Activated T-cell treated with anti-CD3 and anti-CD28 coated beads, Interleukin-2, amount 50 U/mL, for 4 hours (primary cell): ENCODE measurements at regions not wholly inside any gene's neighbourhood (a gene's known extent, or its start where the extent isn't known, plus 50 kb on each side); places are given as distances from the start of the nearest gene placed in this dataset.

Source experiments
- ATAC-seq, 2 donors: fragments of 200-7000 bp; cut with Tn5 transposase; one replicate each; pipeline ENCODE4 v1.10.0; 2021
- DNase-seq: peaks from one replicate; pipeline ENCODE4 v3.0.0-alpha.2; 2020
- H3K27me3 Mint-ChIP-seq: one replicate; pipeline ENCODE4 v1.8.0; 2021; ENCODE audit warnings: low read depth, mixed read lengths
- H3K36me3 Mint-ChIP-seq: one replicate; pipeline ENCODE4 v1.8.0; 2022; ENCODE audit warnings: mixed read lengths; ENCODE audit not compliant: insufficient read depth
- H3K4me1 Mint-ChIP-seq: one replicate; pipeline ENCODE4 v1.8.0; 2021; ENCODE audit warnings: low read depth, mixed read lengths
- H3K4me3 Mint-ChIP-seq: one replicate; pipeline ENCODE4 v1.8.0; 2021; ENCODE audit warnings: mild to moderate bottlenecking, moderate library complexity, mixed read lengths
- H3K9me3 Mint-ChIP-seq: one replicate; pipeline ENCODE4 v1.8.0; 2021; ENCODE audit warnings: mixed read lengths

DNA sequence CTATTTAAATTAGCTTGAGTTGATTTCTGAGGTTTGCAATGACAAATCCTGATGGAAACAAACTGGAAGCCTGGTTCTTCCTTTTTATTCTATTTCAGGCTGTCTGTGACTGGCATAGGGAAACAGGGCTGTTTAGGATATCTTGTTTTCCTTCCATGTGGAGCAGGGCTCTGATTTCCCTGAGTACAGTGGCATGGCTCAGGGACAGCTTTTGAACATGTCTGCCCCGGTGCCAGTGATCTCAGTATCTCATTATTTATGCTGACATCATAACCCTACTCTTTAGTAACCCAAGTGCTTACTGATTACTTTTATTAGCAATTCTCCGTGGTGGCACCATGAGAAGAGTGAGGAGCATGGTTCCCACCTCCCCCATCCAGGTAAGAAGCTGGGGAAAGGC lies 720.3 kb downstream of the GALR1 start:
- ATAC-seq (no peak), DNase-seq (no peak)
- Mint-ChIP-seq H3K9me3 (no peaks in the 10 kb centered on the region), H3K4me3 (no peak overlapping the region), H3K4me1 (no peaks in the 10 kb centered on the region), H3K36me3 (no peaks in the 10 kb centered on the region), H3K27me3 (no peaks in the 10 kb centered on the region)

DNA sequence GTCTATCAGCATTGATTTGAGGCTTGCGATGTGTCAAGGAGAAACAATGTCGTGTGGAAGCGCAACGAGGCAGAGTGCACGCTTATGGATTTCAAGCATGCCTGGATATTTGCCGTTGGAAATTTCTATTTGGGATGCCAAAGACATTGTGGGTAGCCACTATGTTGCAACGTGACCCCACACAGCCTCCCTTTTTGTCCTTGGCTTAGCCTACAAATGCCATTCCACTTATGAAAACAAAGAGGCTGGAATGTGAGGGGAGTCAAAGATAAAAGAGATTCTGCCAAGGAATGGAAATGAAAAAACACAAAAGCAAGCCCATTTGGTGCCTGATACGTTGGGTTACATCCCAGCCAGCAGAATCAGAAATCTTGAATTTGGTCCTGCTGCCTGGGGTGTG lies 721.2 kb downstream of the GALR1 start:
- Mint-ChIP-seq H3K27me3 (no peaks in the 10 kb centered on the region), H3K9me3 (no peaks in the 10 kb centered on the region), H3K4me1 (no peaks in the 10 kb centered on the region), H3K4me3 (no peak overlapping the region), H3K36me3 (no peaks in the 10 kb centered on the region)
- ATAC-seq (no peak), DNase-seq (no peak)

DNA sequence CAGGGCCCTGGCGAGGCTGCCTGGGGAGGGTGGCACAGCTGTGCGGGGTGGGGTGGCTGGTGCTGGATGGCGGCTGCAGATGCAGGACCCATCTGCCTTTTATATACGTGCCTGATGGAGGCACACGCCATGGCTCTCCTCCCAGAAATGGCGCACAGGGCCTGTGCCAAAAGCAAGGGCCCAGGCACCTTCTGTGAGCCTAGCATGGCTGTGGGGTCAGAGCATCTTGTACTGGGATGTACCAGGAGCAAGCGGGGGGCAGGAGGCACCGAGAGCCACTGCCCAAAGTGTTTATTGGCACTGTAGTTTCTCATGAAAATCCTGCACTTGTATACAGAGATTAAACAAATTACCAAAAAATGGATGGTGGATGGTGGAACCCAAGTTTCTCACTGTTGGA lies 724.1 kb downstream of the GALR1 start:
- H3K27me3 Mint-ChIP-seq = no peaks in the 10 kb centered on the region
- H3K4me1 Mint-ChIP-seq = no peaks in the 10 kb centered on the region
- no peak overlapping the region for H3K4me3 Mint-ChIP-seq
- no peak for ATAC-seq
- H3K36me3 Mint-ChIP-seq = no peaks in the 10 kb centered on the region
- no peaks in the 10 kb centered on the region for H3K9me3 Mint-ChIP-seq
- DNase-seq = no peak

DNA sequence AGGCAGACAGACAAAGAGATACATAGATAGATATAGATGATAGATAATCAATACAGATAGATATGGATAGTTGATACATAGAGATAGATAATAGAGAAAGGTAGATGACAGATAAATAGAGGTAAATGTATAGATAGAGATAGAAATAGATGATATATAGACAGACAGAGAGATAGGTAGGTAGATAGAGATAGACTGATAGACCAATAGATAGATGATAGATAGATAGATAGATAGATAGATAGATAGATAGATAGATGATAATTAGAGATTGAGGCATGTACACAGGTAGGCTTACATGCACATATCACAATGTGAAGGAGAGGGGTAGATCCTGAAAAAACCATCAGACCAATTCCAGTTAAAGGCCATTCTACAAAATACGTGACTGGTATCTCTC lies 724.7 kb downstream of the GALR1 start:
- Mint-ChIP-seq H3K4me1 (no peaks in the 10 kb centered on the region), H3K36me3 (no peaks in the 10 kb centered on the region), H3K9me3 (no peaks in the 10 kb centered on the region), H3K4me3 (no peak overlapping the region), H3K27me3 (no peaks in the 10 kb centered on the region)
- ATAC-seq (no peak), DNase-seq (no peak)

DNA sequence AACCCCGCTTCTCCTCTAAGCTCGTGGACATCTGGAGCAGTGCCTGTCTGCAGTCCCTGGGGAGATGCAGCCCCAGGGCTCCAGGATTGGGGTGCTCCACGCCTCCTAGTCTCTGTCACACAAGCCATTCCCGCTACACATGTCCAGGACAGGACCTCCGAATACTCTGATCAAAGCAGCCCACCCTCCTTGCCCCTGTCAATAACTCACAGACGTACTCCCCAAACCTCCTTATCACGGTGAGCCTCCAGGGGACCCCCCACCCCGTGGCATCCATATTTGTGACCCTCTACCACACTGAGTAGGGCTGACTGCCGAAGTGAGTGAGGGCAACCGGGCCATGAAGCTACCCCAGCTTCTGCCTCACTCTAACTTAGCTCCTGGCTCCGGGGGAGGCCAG lies 727.7 kb downstream of the GALR1 start:
- ATAC-seq = no peak
- H3K36me3 Mint-ChIP-seq = no peaks in the 10 kb centered on the region
- no peaks in the 10 kb centered on the region for H3K9me3 Mint-ChIP-seq
- DNase-seq = no peak
- H3K4me1 Mint-ChIP-seq = no peaks in the 10 kb centered on the region
- H3K4me3 Mint-ChIP-seq = no peak overlapping the region
- no peaks in the 10 kb centered on the region for H3K27me3 Mint-ChIP-seq

DNA sequence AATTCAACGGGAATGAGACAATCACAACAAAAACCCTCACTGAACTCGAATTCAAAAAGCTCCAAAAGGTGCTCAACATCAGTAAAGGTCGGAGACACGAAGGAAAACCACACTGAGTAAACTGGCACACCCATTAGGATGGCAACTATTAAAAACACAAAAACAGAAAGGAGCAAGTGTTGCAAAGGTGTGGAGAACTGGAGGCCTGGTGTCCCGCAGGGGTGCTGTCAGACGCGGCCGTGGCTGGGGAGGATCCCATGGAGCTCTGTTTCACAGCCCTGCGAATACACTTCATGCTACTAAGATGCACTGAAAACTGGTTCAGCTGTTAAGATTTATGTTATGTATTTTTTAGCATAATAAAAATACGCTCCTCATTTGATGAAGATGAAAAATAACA lies 730.6 kb downstream of the GALR1 start:
- no peaks in the 10 kb centered on the region for H3K4me1 Mint-ChIP-seq
- no peaks in the 10 kb centered on the region for H3K9me3 Mint-ChIP-seq
- no peak for ATAC-seq
- no peak for DNase-seq
- H3K4me3 Mint-ChIP-seq = no peak overlapping the region
- no peaks in the 10 kb centered on the region for H3K27me3 Mint-ChIP-seq
- H3K36me3 Mint-ChIP-seq = no peaks in the 10 kb centered on the region

DNA sequence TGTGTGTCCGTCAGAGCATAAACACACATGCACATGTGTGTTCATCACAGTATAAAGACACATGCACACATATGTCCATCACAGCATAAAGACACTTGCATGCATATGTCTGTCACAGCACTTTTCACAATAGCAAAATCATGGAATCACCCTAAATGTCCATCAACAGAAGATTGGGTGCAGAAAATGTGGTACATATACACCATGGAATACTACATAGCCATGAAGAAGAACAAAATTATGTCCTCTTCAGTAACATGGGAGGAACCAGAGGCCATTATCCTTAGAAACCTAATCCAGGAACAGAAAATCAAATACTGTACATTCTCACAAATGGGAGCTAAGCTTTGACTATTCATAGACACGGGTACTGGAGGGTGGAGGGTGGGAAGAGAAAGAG lies 732.2 kb downstream of the GALR1 start:
- no peaks in the 10 kb centered on the region for H3K27me3 Mint-ChIP-seq
- DNase-seq (no peak), ATAC-seq (no peak)
- H3K4me3 Mint-ChIP-seq = no peak overlapping the region
- no peaks in the 10 kb centered on the region for H3K4me1 Mint-ChIP-seq
- no peaks in the 10 kb centered on the region for H3K36me3 Mint-ChIP-seq
- no peaks in the 10 kb centered on the region for H3K9me3 Mint-ChIP-seq

DNA sequence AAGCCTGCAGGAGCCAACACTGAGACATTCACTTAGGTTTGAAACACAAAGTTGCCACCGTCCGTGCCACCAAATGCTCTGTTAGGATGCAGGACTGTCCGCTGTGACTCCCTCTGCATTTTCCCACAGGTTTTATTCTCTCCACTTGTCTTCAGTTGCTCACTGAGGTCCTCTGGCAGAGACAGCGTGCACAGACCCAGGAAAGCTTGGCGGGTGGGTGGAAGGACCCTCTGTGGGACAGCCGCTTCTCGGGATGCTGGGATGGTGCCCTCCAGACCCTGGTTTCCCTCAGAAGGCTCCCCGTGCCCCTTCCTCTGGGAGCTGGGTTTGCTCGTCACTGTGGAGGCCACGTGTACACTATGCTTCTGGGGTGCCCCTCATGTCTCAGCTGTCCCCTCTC lies 733.6 kb downstream of the GALR1 start:
- Mint-ChIP-seq H3K4me3 (no peak overlapping the region), H3K36me3 (no peaks in the 10 kb centered on the region)

DNA sequence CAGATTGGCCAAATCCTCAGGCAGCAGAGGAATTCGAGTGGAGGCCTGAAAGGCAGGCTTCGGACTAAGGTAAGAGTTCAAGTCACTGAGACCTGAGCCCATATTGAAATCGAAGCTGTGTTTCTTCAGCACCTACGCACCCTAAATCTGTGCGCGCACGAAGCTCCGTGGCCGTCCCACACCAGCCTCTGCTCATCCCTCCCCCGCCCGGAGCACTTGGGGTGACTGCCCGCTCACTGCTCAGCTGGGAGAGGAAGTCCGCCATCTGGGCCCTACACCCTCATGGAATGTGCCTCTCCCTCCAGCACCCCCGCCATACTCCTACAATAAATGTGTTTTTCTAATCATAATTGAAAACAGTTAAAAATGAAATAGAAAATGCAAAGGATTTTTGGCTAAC lies 734.5 kb downstream of the GALR1 start:
- Mint-ChIP-seq H3K4me1 (no peaks in the 10 kb centered on the region), H3K36me3 (no peaks in the 10 kb centered on the region), H3K27me3 (no peaks in the 10 kb centered on the region), H3K4me3 (no peak overlapping the region), H3K9me3 (no peaks in the 10 kb centered on the region)
- ATAC-seq = no peak
- no peak for DNase-seq

More for the DNA sequence above, 733.6 kb downstream of the GALR1 start:
- no peaks in the 10 kb centered on the region for H3K4me1 Mint-ChIP-seq
- DNase-seq = no peak
- H3K9me3 Mint-ChIP-seq = no peaks in the 10 kb centered on the region
- no peaks in the 10 kb centered on the region for H3K27me3 Mint-ChIP-seq
- no peak for ATAC-seq

DNA sequence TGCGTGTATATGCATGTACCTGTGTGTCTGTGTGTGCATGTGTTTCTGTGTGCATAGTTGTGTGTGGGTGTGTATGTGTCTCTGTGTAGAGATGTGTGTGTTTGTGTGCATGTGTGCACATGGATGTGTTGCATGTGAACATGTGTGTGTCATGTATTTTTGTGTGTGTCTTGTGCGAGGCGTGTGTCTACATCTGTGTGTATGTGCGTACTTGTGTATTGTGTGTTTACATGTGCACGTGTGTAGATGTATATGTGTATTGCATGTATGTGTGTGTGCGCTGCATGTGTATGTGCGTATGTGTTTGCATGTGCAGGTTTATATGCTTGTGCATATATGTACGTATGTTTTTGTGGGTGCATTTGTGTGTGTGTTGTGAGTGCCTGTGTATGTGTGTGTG lies 735.2 kb downstream of the GALR1 start:
- no peaks in the 10 kb centered on the region for H3K9me3 Mint-ChIP-seq
- H3K27me3 Mint-ChIP-seq = no peaks in the 10 kb centered on the region
- no peaks in the 10 kb centered on the region for H3K36me3 Mint-ChIP-seq
- no peak for DNase-seq
- ATAC-seq = no peak
- H3K4me3 Mint-ChIP-seq = no peak overlapping the region
- H3K4me1 Mint-ChIP-seq = no peaks in the 10 kb centered on the region

DNA sequence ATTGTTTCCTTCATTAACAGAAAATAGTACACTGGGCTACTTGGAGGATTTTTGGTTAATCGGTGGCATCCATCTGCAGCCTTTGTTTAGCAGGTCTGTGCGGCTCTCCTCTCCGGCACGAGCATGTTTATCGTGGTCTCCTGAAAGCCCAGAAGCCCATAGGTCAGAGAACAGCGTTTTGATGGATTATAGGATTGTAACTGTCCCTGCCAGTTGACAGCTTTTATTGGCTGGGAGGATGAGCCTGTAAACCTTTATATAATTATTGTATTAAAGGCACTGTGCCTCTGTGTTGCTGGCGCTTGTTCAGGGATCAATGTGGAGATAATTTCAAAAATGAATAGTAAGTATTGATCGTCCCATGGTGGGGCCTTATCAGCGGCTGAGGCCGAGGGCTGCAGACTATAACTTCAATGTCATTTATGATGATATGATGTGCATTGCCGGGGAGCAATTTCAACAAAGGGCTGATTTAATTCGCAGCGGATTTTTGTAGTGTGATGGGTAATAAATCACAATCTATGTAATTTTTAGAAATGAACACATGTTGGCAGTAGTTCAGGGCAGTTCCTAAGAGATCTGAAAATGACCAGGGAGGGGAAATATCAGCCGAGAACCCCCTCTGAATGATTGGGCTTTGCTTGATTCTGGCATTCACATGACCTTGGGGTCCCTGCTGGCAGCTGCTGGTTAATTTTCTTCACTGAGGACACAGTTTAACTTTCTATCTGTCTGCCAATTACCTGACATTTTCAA lies 736.1 kb downstream of the GALR1 start:
- Mint-ChIP-seq H3K36me3 (no peaks in the 10 kb centered on the region), H3K27me3 (no peaks in the 10 kb centered on the region), H3K4me1 (no peaks in the 10 kb centered on the region), H3K4me3 (no peak overlapping the region), H3K9me3 (no peaks in the 10 kb centered on the region)
- ATAC-seq (no peak), DNase-seq (no peak)

DNA sequence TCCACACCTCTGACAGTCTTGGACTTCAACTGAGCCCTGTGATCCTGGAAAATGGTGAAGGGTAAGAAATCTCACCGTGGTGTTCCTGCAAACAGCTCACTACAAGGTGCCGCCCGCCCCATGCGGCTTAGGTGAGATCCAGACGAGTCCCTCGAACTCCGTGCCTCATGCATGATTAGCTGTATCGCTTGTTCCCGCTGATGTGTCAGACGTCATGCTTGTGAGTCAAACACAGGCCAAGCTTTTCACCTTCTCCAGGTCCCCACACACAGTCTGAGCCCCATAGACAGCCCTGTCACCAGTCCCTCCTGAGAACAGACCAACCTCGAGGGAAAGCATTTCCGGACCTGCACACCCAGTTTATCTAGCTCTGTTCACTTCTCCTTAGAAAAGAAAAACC lies 740.5 kb downstream of the GALR1 start:
- H3K4me3 Mint-ChIP-seq = no peak overlapping the region
- H3K27me3 Mint-ChIP-seq = no peaks in the 10 kb centered on the region
- no peaks in the 10 kb centered on the region for H3K9me3 Mint-ChIP-seq
- ATAC-seq (no peak), DNase-seq (no peak)
- H3K4me1 Mint-ChIP-seq = no peaks in the 10 kb centered on the region
- H3K36me3 Mint-ChIP-seq = no peaks in the 10 kb centered on the region

DNA sequence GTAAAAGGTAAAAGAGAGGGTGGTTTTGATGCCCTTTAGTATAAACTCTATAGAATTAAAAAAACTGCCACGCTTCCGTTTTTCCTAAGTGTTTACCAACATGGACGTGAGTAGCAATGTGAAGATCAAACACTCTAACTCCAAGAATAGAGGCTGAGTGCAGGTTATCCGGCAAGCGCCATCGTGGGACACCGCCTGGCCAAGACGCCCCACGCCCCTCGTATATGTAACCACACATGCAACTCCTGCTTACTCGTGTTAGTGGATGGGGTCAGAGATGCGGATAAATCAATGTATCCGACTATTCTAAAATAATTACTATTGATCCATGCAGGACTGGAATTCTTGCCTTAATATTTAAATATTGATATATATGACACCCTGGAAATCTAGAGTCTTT lies 741.3 kb downstream of the GALR1 start:
- no peaks in the 10 kb centered on the region for H3K9me3 Mint-ChIP-seq
- DNase-seq (no peak), ATAC-seq (no peak)
- H3K36me3 Mint-ChIP-seq = no peaks in the 10 kb centered on the region
- no peak overlapping the region for H3K4me3 Mint-ChIP-seq
- H3K4me1 Mint-ChIP-seq = no peaks in the 10 kb centered on the region
- no peaks in the 10 kb centered on the region for H3K27me3 Mint-ChIP-seq

DNA sequence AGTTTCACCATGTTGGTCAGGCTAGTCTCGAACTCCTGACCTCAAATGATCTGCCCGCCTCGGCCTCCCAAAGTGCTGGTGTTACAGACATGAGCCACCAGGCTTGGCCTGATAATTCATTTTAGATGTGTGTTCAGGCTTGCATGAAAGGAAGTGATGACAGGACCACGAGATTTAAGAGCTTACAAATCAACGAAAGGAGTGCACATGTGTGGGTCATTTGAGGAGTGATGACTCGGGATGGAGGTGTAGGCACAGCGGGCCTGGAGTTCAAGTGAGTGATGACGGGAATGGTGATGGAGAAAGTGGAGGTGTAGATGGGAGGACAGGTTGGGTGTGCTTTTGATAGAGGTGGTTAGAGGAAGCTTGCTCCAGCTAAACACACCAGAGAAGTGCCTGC lies 742.4 kb downstream of the GALR1 start:
- Mint-ChIP-seq H3K27me3 (no peaks in the 10 kb centered on the region), H3K4me1 (no peaks in the 10 kb centered on the region), H3K9me3 (no peaks in the 10 kb centered on the region), H3K36me3 (no peaks in the 10 kb centered on the region), H3K4me3 (no peak overlapping the region)
- DNase-seq (no peak), ATAC-seq (no peak)

DNA sequence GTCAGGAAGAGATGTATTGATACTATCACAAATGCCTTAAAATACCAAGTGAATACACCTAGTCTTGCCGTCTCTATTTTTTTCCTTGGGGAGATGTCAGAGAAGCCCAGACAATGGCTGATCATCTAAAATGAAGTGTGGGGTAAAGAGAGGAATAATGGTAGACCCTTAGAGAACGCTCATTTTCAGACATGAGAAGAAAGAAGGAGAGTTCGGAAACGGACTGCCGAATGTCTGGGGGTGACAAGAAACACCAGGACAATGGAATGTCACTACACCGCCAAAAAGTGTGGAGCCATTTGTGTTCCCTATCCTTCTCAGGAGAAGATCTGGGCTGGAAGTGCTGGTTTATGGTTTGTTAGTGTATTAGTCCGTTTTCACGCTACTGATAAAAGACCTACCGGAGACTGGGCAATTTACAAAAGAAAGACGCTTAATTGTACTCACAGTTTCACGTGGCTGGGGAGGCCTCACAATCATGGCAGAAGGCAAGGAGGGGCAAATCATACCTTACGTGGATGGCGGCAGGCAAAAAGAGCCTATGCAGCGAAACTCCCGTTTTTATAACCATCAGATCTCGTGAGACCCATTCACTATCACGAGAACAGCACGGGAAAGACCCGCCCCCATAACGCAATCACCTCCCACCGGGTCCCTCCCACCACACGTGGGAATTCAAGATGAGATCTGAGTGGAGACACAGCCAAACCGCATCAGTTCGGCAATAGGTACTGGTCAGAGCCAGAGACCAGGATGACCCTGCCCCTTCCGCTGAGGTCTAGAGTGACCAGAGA lies 743.7 kb downstream of the GALR1 start:
- H3K4me3 Mint-ChIP-seq = no peak overlapping the region
- H3K9me3 Mint-ChIP-seq = no peaks in the 10 kb centered on the region
- ATAC-seq (no peak), DNase-seq (no peak)
- no peaks in the 10 kb centered on the region for H3K36me3 Mint-ChIP-seq
- no peaks in the 10 kb centered on the region for H3K27me3 Mint-ChIP-seq
- no peaks in the 10 kb centered on the region for H3K4me1 Mint-ChIP-seq
